H9 (cell line): ENCODE measurements at regions not wholly inside any gene's neighbourhood (a gene's known extent, or its start where the extent isn't known, plus 50 kb on each side); places are given as distances from the start of the nearest gene placed in this dataset.

Experiments
- DNase-seq: peaks from one replicate; pipeline ENCODE4 v3.0.0-alpha.2; 2017
- H2AFZ ChIP-seq: one replicate; pipeline ENCODE4 v1.6.1; 2013; ENCODE audit warnings: mild to moderate bottlenecking, low read length, control low read depth, moderate library complexity
- H2AK5ac ChIP-seq: 2 replicates; pipeline ENCODE4 v1.6.1; 2013; ENCODE audit warnings: low read length, control low read depth, mixed read lengths; ENCODE audit not compliant: insufficient read length
- H2BK120ac ChIP-seq: one replicate; pipeline ENCODE4 v1.6.1; 2013; ENCODE audit warnings: low read depth, mild to moderate bottlenecking, low read length, control low read depth, inconsistent platforms; ENCODE audit not compliant: poor library complexity, severe bottlenecking
- H2BK12ac ChIP-seq: 2 replicates; pipeline ENCODE4 v1.6.1; 2013; ENCODE audit warnings: low read length, control low read depth, mixed read lengths, low read depth; ENCODE audit not compliant: insufficient read length
- H2BK15ac ChIP-seq: 2 replicates; pipeline ENCODE4 v1.6.1; 2013; ENCODE audit warnings: low read depth, low read length, control low read depth
- H2BK20ac ChIP-seq: one replicate; pipeline ENCODE4 v1.6.1; 2013; ENCODE audit warnings: low read depth, mild to moderate bottlenecking, low read length, control low read depth, inconsistent platforms; ENCODE audit not compliant: poor library complexity, severe bottlenecking
- H2BK5ac ChIP-seq: 2 replicates; pipeline ENCODE4 v1.6.1; 2013; ENCODE audit warnings: low read length, control low read depth, mixed read lengths; ENCODE audit not compliant: insufficient read length
- H3K14ac ChIP-seq: 2 replicates; pipeline ENCODE4 v1.6.1; 2013; ENCODE audit warnings: low read length, control low read depth; ENCODE audit not compliant: insufficient read depth
- H3K18ac ChIP-seq: 2 replicates; pipeline ENCODE4 v1.6.1; 2013; ENCODE audit warnings: low read depth, mild to moderate bottlenecking, mixed read lengths, low read length, control low read depth; ENCODE audit not compliant: insufficient read length
- H3K23ac ChIP-seq: 2 replicates; pipeline ENCODE4 v1.6.1; 2013; ENCODE audit warnings: low read length, control low read depth, mixed read lengths, low read depth; ENCODE audit not compliant: insufficient read length
- H3K23me2 ChIP-seq: 2 replicates; pipeline ENCODE4 v1.6.1; 2013; ENCODE audit warnings: low read depth, mild to moderate bottlenecking, mixed read lengths, low read length, control low read depth; ENCODE audit not compliant: insufficient read length, poor library complexity, severe bottlenecking
- H3K27ac ChIP-seq: 2 replicates; pipeline ENCODE4 v1.5.1; 2013; ENCODE audit warnings: low read length, control low read depth, mixed read lengths, low read depth; ENCODE audit not compliant: insufficient read length
- H3K27me3 ChIP-seq: 2 replicates; pipeline ENCODE4 v1.6.1; 2013; ENCODE audit warnings: low read length, control low read depth, inconsistent platforms; ENCODE audit not compliant: insufficient read depth
- H3K4ac ChIP-seq: 2 replicates; pipeline ENCODE4 v1.6.1; 2013; ENCODE audit warnings: low read depth, mild to moderate bottlenecking, control low read depth, inconsistent platforms, low read length, moderate library complexity
- H3K4me1 ChIP-seq: 2 replicates; pipeline ENCODE4 v1.6.1; 2013; ENCODE audit warnings: low read length, control low read depth, inconsistent platforms; ENCODE audit not compliant: insufficient read depth
- H3K4me2 ChIP-seq: 2 replicates; pipeline ENCODE4 v1.6.1; 2013; ENCODE audit warnings: low read length, control low read depth, mixed read lengths; ENCODE audit not compliant: insufficient read length, insufficient read depth
- H3K56ac ChIP-seq: 2 replicates; pipeline ENCODE4 v1.6.1; 2013; ENCODE audit warnings: low read depth, mild to moderate bottlenecking, mixed read lengths, low read length, control low read depth; ENCODE audit not compliant: insufficient read length
- H3K79me1 ChIP-seq: 2 replicates; pipeline ENCODE4 v1.6.1; 2013; ENCODE audit warnings: low read depth, mild to moderate bottlenecking, moderate library complexity, low read length, control low read depth, inconsistent platforms; ENCODE audit not compliant: insufficient read depth, poor library complexity, severe bottlenecking
- H3K79me2 ChIP-seq: 2 replicates; pipeline ENCODE4 v1.6.1; 2013; ENCODE audit warnings: low read length, control low read depth, inconsistent platforms; ENCODE audit not compliant: insufficient read depth
- H3K9ac ChIP-seq: 2 replicates; pipeline ENCODE4 v1.6.1; 2013; ENCODE audit warnings: low read length, control low read depth, mixed read lengths; ENCODE audit not compliant: insufficient read length; ENCODE audit errors: extremely low read depth
- H3K9me3 ChIP-seq: one replicate; pipeline ENCODE4 v1.6.1; 2013; ENCODE audit warnings: low read depth, low read length, inconsistent platforms; ENCODE audit not compliant: control insufficient read depth
- H3T11ph ChIP-seq: one replicate; pipeline ENCODE4 v1.6.1; 2013; ENCODE audit warnings: mild to moderate bottlenecking, low read length, control low read depth, inconsistent platforms
- H4K20me1 ChIP-seq: one replicate; pipeline ENCODE4 v1.6.1; 2013; ENCODE audit not compliant: control insufficient read depth, insufficient read length, insufficient read depth
- H4K5ac ChIP-seq: 2 replicates; pipeline ENCODE4 v1.6.1; 2013; ENCODE audit warnings: low read depth, mild to moderate bottlenecking, mixed read lengths, low read length, control low read depth; ENCODE audit not compliant: insufficient read length
- H4K8ac ChIP-seq: replicated peaks from 2 replicates; pipeline ENCODE4 v1.6.1; 2013; ENCODE audit warnings: low read length, control low read depth, mixed read lengths, low read depth; ENCODE audit not compliant: insufficient read length
- H4K91ac ChIP-seq: 2 replicates; pipeline ENCODE4 v1.6.1; 2013; ENCODE audit warnings: low read depth, mild to moderate bottlenecking, moderate library complexity, mixed read lengths, low read length, control low read depth; ENCODE audit not compliant: insufficient read length
- H3K27ac Mint-ChIP-seq, 3 experiments: 2 replicates in 2 of 3; 3 replicates in 1 of 3; pipeline ENCODE4 v1.8.0; 2020 to 2021; ENCODE audit warnings: mixed read lengths in 3 of 3, mild to moderate bottlenecking in 1 of 3, moderate library complexity in 1 of 3
- H3K27me3 Mint-ChIP-seq: 2 replicates; pipeline ENCODE4 v1.8.0; 2021; ENCODE audit warnings: low read depth, mild to moderate bottlenecking, moderate library complexity, mixed read lengths
- H3K36me3 Mint-ChIP-seq, 3 experiments: 2 replicates in 2 of 3; 3 replicates in 1 of 3; pipeline ENCODE4 v1.8.0; 2020 to 2021; ENCODE audit warnings: low read depth in 3 of 3, mixed read lengths in 3 of 3; ENCODE audit not compliant: insufficient read depth in 1 of 3
- H3K4me1 Mint-ChIP-seq, 2 experiments: 2 replicates each; pipeline ENCODE4 v1.8.0; 2020; ENCODE audit warnings: mixed read lengths in 2 of 2
- H3K4me3 Mint-ChIP-seq, 2 experiments: 2 replicates in 1 of 2; 3 replicates in 1 of 2; pipeline ENCODE4 v1.8.0; 2020 to 2021; ENCODE audit warnings: mild to moderate bottlenecking in 2 of 2, mixed read lengths in 2 of 2, moderate library complexity in 1 of 2
- H3K9me3 Mint-ChIP-seq, 2 experiments: 2 replicates in 1 of 2; 3 replicates in 1 of 2; pipeline ENCODE4 v1.8.0; 2020; ENCODE audit warnings: mild to moderate bottlenecking in 2 of 2, mixed read lengths in 2 of 2, moderate library complexity in 1 of 2
- TF ChIP-seq, protein P1 (sequence below): fragments of 200-600 bp; sonication (generic); conservative IDR thresholded peaks from 3 replicates; pipeline ENCODE4 v1.8.0; 2021; ENCODE audit warnings: antibody characterized with exemption, mild to moderate bottlenecking

- no peaks in the 10 kb centered on the region for H3K27me3 ChIP-seq
- H3K56ac ChIP-seq: no peak overlapping the region
- H4K20me1 ChIP-seq: no peaks in the 10 kb centered on the region
- H3K27ac ChIP-seq: no peak overlapping the region
- H3K4ac ChIP-seq: no peak overlapping the region
- H3K14ac ChIP-seq: no peak overlapping the region
- Mint-ChIP-seq H3K4me1 (peaks cover 6 to 18% of the 10 kb centered on the region in 2 experiments; a peak in 3 of 4 replicates), H3K27me3 (peaks cover 5% of the 10 kb centered on the region), H3K36me3 (no peaks in the 10 kb centered on the region; a peak in 1 of 7 replicates), H3K4me3 (no peak overlapping the region), H3K9me3 (no peaks in the 10 kb centered on the region; a peak in 1 of 5 replicates), H3K27ac (no peak overlapping the region)
- H3T11ph ChIP-seq: no peak overlapping the region
- H4K5ac ChIP-seq: no peak overlapping the region
- H3K23me2 ChIP-seq: no peaks in the 10 kb centered on the region
- no peak overlapping the region for H3K9ac ChIP-seq
- H3K4me1 ChIP-seq: no peaks in the 10 kb centered on the region
- H3K79me2 ChIP-seq: no peaks in the 10 kb centered on the region
- no peak for DNase-seq
- no peak overlapping the region for H3K4me2 ChIP-seq
- no peak overlapping the region for H2BK20ac ChIP-seq
- no peak overlapping the region for H3K23ac ChIP-seq
- no peak overlapping the region for H2BK5ac ChIP-seq
- H3K79me1 ChIP-seq: no peaks in the 10 kb centered on the region
- no peak overlapping the region for H2BK120ac ChIP-seq
- TF ChIP-seq, protein P1, sequence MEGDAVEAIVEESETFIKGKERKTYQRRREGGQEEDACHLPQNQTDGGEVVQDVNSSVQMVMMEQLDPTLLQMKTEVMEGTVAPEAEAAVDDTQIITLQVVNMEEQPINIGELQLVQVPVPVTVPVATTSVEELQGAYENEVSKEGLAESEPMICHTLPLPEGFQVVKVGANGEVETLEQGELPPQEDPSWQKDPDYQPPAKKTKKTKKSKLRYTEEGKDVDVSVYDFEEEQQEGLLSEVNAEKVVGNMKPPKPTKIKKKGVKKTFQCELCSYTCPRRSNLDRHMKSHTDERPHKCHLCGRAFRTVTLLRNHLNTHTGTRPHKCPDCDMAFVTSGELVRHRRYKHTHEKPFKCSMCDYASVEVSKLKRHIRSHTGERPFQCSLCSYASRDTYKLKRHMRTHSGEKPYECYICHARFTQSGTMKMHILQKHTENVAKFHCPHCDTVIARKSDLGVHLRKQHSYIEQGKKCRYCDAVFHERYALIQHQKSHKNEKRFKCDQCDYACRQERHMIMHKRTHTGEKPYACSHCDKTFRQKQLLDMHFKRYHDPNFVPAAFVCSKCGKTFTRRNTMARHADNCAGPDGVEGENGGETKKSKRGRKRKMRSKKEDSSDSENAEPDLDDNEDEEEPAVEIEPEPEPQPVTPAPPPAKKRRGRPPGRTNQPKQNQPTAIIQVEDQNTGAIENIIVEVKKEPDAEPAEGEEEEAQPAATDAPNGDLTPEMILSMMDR: no peak
- H3K18ac ChIP-seq: no peak overlapping the region
- H4K91ac ChIP-seq: no peak overlapping the region
- no peak overlapping the region for H2BK15ac ChIP-seq
- H2AK5ac ChIP-seq: no peak overlapping the region
- no peaks in the 10 kb centered on the region for H3K9me3 ChIP-seq
- no peak overlapping the region for H2BK12ac ChIP-seq
- H2AFZ ChIP-seq: no peak overlapping the region
- H4K8ac ChIP-seq: no peak overlapping the region
These were observed 156.4 kb upstream of the TRPC7 start for GRCh38 chr5:136521696-136522095.
